Fibroblast of the conjunctiva (primary cell): ENCODE measurements at regions not wholly inside any gene's neighbourhood (a gene's known extent, or its start where the extent isn't known, plus 50 kb on each side); places are given as distances from the start of the nearest gene placed in this dataset.

ENCODE experiments used
- DNase-seq: peaks from one replicate; pipeline ENCODE4 v3.0.0-alpha.2; 2010; ENCODE audit warnings: low read depth

- no peak for DNase-seq
Observed at GRCh38 chr12:115078990-115079389, 395.0 kb upstream of the TBX3 start.

GRCh38 chr12:115078334-115078733, 394.4 kb upstream of the TBX3 start:
- DNase-seq = no peak

DNA sequence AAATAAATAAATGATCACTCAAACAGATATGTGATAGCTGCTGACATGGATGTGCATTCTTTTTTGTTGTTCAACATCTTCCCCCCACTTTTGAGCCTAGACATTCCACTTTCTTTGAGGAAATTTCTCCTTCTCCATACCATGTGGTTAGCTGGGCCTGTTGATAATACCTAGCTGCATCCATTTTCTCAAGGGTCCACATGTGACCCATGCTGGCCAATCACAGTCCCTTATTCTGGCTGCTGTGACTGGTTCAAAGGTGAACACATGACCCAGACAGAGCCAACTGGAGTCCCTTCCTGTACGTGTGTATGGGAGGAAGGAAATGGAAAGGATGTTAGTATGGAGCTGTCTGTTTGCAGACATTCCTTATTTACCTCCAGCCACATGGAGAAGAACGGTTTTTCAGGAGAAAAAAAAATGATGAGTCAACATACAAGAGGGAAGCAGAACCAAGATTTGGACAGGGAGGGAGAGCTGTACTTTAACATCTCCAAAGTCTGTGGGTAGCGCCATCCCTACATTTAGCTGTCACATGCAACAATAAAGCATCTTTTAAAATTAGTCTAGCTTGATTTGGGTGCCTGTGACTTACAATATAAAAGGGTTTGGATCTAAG, 391.7 kb upstream of the TBX3 start:
- DNase-seq = no peak

- DNase-seq = no peak
Observed at GRCh38 chr12:115074617-115075016, 390.6 kb upstream of the TBX3 start.

- DNase-seq = no peak
Observed at GRCh38 chr12:115072712-115073111, 388.7 kb upstream of the TBX3 start.

DNA sequence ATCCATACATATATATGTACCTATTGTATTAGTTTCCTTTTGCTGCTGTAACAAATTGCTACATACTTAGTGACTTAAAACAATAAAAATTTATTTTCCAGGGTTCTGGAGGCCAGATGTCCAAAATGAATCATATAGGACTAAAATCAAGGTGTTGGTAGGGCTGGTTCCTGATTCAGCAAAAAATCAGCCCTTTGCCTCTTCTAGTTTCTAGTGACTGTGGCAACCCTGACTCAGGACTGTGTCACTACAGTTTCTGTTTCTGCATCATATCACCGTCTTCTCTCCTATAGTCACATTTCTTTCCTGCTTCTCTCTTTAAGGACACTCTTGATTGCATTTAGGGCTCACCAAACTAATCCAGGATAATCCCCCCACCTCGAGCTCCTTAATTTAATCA, 386.3 kb upstream of the TBX3 start:
- no peak for DNase-seq

DNA sequence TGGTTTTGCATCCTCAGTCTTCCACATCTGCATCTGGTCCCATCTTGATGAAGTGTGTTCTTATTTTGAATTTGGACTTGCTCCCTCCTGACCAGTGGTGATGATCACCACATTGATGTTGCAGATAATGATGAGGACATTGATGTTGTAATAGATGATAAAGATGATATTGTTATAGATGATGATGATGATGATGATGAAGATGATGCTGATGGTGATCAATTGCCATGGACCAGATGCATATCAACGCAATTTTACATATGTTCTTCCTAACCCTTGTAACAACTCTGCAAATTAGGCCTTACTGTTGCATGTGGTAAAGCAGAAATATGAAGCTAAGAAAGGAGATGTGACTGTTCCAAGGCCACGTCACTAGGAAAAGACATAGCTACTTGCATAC, 380.3 kb upstream of the TBX3 start:
- DNase-seq = no peak

DNA sequence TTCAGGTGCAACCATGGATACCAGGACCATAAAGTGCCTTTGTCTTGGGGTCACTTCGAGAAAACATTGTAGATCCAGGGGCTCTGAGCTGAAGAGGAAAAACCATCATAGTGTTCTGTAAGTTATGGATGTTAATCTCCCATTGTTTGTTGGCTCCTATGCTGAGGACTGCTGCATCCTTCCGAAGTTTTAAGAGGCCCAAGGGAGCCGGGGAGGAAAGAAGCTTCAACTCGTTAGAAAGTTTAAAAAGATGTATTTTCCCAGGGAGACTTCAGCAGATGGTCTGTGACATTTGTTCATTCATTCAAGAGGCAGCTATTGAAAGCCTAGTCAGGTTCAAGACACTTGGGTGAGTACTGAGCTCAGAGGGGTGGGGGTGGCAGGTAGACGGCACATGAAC, 378.8 kb upstream of the TBX3 start:
- no peak for DNase-seq

DNA sequence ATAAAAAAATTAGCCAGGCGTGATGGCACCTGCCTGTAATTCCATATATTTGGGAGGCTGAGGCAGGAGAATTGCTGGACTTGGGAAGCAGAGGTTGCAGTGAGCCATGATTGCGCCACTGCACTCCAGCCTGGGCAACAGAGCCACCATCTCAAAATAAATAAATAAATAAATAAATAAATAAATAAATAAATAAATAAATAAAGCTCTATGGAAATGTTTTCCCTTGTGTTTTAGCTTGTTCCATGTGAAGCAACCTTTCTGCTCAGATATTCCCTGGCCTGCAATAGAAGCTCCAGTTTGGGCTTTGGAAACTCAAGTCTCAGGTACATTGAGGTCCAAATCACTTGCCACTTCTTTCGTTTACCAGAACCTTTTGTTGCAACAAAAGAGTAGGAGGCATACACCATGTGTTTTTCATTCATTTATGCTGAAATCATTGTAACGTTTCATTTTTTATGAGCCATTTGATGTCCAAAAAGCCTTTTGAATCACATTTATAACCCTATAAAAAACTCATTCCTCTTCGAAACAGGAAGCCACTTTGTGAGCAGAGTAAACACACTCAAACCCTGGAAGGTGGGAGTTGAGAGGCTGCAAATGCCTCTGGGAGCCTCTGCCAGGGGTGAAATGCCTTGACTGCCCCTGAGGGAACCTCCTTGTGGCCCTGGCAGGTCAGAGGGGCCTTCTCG, 376.6 kb upstream of the TBX3 start:
- no peak for DNase-seq

GRCh38 chr12:115057445-115057844, 373.5 kb upstream of the TBX3 start:
- no peak for DNase-seq

GRCh38 chr12:115051378-115051777, 367.4 kb upstream of the TBX3 start:
- DNase-seq = no peak

DNA sequence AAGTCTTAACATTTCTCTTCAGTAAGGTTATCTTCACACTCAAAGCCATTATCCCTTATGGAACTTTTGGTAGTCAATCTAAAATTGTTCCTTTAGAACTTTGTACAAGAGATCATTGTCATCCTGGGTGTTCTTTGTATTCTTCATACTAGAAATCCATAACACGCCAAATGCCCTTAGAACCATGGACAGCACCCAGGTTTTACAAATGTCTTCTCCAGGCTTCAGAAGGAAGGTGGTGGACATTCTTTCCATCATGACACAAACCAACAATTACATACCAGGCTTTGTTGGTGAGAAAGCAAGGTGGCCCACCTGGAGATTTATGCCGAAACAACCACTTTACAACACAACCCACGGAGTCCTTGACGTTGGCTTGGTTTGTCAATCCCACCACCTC, 365.6 kb upstream of the TBX3 start:
- no peak for DNase-seq

GRCh38 chr12:115046805-115047204, 362.8 kb upstream of the TBX3 start:
- DNase-seq = no peak

GRCh38 chr12:115044073-115044472, 360.1 kb upstream of the TBX3 start:
- no peak for DNase-seq

DNA sequence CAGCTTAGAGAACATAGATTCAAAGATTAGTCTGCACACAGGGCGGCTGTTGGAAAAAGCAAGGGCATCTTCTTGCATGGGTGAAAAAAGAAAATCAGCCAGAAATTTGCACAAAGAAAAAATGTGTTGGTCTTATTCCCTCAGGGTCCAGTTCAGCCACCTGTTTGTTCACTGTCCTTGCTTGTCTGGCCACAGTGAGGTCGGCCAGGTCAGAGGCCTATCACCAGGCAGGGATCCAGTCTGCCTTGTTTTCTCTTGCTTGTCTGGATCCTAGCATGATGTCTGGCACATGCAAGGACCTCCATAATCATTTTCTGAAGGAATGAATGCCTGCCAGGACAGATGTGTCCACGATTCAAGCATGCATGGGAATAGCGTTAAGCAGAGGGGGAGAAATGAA, 359.1 kb upstream of the TBX3 start:
- DNase-seq = no peak

DNA sequence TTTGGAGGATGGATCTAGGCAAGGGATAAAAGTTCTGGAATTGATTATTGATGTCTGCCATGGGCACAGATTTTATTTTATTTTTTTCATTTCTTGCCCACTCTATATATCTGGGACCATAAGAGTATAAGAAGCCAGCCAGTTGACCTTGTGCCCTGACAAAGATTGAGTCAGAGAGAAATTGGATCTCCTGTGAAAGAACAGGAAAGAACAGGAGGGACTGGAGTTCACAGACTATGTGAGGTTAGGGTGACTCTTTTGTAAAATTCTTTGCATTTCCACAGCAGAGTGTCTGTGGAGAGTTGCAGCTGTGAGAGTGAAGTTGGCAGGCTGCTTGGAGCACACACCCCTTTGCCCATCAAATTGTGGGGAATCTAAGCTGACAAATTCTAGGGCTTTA, 358.4 kb upstream of the TBX3 start:
- no peak for DNase-seq

- DNase-seq = peak; percentile 48
Observed at GRCh38 chr12:115037830-115038229, 353.9 kb upstream of the TBX3 start.

- no peak for DNase-seq
Observed at GRCh38 chr12:115035535-115036107, 351.6 kb upstream of the TBX3 start.

- no peak for DNase-seq
Observed at GRCh38 chr12:115032521-115032920, 348.5 kb upstream of the TBX3 start.

GRCh38 chr12:115030017-115030416, 346.0 kb upstream of the TBX3 start:
- no peak for DNase-seq

DNA sequence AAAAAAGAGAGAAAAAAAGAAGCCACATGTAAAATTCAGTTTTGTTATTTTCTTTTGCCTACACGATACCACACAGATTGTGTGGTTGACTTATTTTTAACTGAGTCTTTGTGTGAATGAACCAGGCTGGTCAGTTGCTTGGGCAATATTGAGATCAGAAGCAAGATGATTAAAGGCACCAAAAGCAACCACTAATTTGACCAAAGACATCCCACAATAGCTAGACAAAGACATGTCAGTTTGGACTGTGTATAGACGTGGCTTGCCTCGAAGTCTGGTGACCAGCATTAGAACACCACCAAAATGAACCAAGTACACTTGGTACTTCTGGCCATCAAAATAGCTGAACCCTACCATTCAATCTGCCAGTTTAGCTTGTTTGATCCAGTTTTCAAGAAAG, 340.6 kb upstream of the TBX3 start:
- DNase-seq = no peak

- peak; percentile 21 for DNase-seq
Observed at GRCh38 chr12:115023279-115024265, 339.6 kb upstream of the TBX3 start.

DNA sequence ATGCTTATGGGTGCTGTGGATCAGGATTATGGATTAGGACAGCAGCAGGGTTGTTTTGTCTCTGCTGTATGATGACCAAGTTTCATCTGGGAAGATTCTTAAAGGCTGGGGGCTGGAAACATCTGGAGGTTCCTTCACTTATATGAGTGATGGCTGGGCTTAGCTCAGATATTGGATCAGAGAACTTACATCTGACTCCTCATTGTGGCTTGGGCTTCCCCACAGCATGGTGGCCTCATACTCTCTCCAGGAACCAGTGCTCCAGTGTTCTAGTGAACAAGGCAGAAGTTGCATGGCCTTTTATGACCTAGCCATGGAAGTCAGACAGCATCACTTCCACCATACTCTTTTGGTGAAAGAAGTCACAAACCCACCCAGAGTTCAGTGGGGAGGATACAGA, 336.1 kb upstream of the TBX3 start:
- DNase-seq = no peak
